ENCODE measurements at regions not wholly inside any gene's neighbourhood (a gene's known extent, or its start where the extent isn't known, plus 50 kb on each side); places are given as distances from the start of the nearest gene placed in this dataset.

DNA sequence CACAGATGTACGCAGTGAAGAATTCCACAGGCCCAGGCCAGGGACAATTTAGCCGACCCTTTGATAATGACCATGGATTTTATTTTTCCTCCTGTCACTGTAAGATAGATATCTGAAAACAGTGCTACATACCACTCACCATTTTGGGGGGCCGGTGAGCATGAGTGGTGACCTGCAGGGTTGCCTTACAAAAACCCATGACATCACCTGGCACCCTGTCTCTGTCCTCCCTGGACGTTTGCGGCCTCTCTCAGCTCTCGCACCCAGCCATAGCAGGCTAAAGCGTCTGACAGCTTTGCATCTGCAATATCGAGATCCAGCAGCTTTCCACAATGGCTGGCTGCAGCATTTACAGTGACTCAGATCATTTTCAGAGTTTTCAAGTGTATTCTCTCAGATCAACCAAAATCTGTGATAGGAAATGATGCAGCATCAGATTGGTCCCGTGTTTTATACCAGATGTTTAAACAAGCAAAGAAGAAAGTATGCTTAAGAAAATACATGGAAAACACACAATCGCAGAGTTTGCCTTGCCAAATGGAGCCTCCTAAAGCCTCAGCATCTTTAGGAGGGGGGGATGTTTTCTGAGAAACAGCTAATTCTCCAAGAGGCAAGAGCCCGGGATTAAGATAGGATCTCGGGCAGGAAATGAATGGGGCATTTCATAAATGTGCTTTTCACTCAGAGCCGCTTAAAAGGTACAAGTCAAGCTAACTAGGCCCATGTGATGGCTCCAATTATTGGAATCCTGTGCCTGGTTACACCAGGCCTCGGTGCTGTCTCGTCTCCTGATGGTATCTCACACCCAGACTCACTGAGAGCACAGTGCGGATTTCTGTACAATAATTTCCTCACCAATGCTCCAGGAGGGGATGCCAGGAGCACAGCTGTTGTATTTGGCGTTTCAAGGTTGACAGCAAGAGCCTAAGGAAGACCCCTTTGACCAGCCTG lies 257.3 kb downstream of the XXYLT1 start:
- no peak for DNase-seq (ENCODE audit: low spot score)

DNA sequence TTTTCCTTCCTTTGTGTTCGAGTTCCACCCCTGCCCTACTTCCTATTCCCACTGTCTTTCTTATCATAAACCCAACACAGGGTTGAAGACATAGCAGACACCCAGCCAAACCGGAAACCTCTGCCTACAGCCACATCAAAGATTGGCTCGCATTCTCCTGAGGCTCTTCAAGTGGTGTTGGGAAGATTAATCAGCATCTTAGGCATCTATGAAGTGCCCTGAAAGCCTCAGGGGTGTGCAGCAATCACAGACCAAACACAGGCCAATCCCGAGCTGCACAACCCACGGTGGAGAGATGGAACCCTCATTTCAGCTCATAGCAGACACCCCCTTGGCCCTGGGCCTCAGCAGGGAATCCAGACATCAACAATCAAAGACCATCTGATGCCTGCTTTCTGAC lies 255.9 kb downstream of the XXYLT1 start:
- no peak for DNase-seq (ENCODE audit: low spot score)

DNA sequence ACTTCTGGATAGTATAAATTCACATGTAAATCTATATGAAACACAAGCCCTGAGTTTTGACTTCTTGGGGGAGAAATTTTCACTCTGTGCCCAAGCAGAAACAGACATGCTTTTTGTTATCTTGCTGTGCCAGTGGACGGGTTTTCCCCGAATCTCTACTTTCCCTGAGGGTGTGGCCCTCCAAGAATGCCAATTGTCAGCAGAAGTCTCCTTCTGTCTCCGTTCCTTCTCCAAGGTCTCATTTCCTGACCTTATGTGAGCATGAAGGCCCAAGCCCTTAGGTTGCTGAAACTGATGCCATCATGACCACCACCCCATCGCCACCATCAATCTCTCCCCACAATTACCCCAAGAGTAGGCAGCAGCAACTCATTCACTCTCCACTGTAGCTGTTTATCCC lies 253.8 kb downstream of the XXYLT1 start:
- no peak for DNase-seq (ENCODE audit: low spot score)
